Type B pancreatic cell (in vitro differentiated cells): ENCODE measurements at regions not wholly inside any gene's neighbourhood (a gene's known extent, or its start where the extent isn't known, plus 50 kb on each side); places are given as distances from the start of the nearest gene placed in this dataset.

Source experiments
- DNase-seq: peaks from one replicate; pipeline ENCODE4 v3.0.0; 2021; ENCODE audit warnings: mixed read lengths; ENCODE audit not compliant: unreplicated experiment; ENCODE audit errors: extremely low spot score
- H3K27ac Mint-ChIP-seq: 2 replicates; pipeline ENCODE4 v1.8.0; 2021; ENCODE audit warnings: mild to moderate bottlenecking, mixed read lengths
- H3K27me3 Mint-ChIP-seq: 2 replicates; pipeline ENCODE4 v1.8.0; 2021; ENCODE audit warnings: mixed read lengths
- H3K36me3 Mint-ChIP-seq: 2 replicates; pipeline ENCODE4 v1.8.0; 2021; ENCODE audit warnings: mixed read lengths
- H3K4me1 Mint-ChIP-seq: one replicate; pipeline ENCODE4 v1.8.0; 2021; ENCODE audit warnings: mixed read lengths; ENCODE audit not compliant: unreplicated experiment
- H3K4me3 Mint-ChIP-seq: 2 replicates; pipeline ENCODE4 v1.8.0; 2021; ENCODE audit warnings: mild to moderate bottlenecking, mixed read lengths
- H3K9me3 Mint-ChIP-seq: 2 replicates; pipeline ENCODE4 v1.8.0; 2021; ENCODE audit warnings: mixed read lengths
- TF ChIP-seq, protein P1 (sequence below): fragments of 200-600 bp; sonication (generic); conservative IDR thresholded peaks from 2 replicates; pipeline ENCODE4 v1.5.0; 2021; ENCODE audit warnings: antibody characterized with exemption, mild to moderate bottlenecking

DNA sequence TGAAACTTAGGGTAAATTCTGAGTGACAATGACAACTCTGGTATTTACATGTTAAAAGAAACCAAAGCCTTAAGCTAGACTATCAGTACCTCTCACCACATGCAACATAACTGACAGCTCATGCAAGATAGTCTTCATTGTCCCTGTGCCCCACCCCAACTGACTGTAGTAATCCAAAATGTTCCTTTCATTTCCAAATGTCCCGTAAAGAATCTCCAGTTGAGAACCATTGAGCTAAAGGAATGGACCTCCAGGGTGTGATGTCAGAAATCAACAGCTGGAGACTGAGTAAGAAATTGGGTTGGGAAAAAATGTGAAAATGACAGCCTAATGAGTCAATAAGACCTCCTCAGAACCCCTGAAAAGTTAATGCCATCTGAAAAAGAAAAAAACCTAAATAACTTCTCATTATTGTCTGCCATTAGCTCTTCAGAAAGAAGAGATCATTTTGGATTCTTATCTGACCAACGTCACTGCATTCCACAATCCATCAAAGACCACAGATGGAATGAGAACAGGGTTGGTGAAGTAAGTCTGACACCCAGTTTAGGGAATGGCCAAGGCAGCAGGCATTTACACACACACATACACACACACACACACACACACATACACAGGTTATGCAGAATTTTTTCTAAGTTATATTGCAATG lies 51.7 kb upstream of the ACVR2A start:
- TF ChIP-seq, protein P1, sequence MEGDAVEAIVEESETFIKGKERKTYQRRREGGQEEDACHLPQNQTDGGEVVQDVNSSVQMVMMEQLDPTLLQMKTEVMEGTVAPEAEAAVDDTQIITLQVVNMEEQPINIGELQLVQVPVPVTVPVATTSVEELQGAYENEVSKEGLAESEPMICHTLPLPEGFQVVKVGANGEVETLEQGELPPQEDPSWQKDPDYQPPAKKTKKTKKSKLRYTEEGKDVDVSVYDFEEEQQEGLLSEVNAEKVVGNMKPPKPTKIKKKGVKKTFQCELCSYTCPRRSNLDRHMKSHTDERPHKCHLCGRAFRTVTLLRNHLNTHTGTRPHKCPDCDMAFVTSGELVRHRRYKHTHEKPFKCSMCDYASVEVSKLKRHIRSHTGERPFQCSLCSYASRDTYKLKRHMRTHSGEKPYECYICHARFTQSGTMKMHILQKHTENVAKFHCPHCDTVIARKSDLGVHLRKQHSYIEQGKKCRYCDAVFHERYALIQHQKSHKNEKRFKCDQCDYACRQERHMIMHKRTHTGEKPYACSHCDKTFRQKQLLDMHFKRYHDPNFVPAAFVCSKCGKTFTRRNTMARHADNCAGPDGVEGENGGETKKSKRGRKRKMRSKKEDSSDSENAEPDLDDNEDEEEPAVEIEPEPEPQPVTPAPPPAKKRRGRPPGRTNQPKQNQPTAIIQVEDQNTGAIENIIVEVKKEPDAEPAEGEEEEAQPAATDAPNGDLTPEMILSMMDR: no peak
- Mint-ChIP-seq H3K27ac (peak overlapping the region; percentile 61), H3K4me3 (no peak overlapping the region), H3K4me1 (no peaks in the 10 kb centered on the region), H3K36me3 (no peaks in the 10 kb centered on the region), H3K9me3 (no peaks in the 10 kb centered on the region), H3K27me3 (no peaks in the 10 kb centered on the region)
- no peak for DNase-seq

GRCh38 chr2:147790580-147790979 lies 54.2 kb upstream of the ACVR2A start:
- no peak for DNase-seq
- Mint-ChIP-seq H3K4me1 (no peaks in the 10 kb centered on the region), H3K27ac (no peak overlapping the region), H3K9me3 (no peaks in the 10 kb centered on the region), H3K4me3 (no peak overlapping the region), H3K27me3 (no peaks in the 10 kb centered on the region), H3K36me3 (no peaks in the 10 kb centered on the region)
- TF ChIP-seq, protein P1: no peak

DNA sequence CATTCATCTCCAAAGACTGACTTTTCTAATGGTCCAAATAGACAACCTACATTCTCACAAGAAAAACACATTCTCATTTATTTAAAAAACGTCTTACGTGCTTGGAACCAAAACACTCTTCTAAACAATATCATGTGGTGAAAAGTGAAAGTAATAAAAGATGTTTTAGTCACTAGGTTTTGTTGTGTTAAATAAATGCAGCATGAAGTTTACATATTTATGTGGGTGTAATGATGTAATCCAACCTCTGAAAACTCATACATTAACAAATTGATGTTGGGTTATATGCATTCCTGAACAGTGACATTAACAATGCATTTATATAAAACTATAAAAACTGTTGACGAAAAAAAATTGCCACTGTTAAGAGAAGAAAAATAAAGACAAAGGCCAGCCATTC lies 55.1 kb upstream of the ACVR2A start:
- no peaks in the 10 kb centered on the region for H3K36me3 Mint-ChIP-seq
- no peaks in the 10 kb centered on the region for H3K9me3 Mint-ChIP-seq
- H3K27me3 Mint-ChIP-seq: no peaks in the 10 kb centered on the region
- TF ChIP-seq, protein P1: no peak
- DNase-seq: no peak
- no peaks in the 10 kb centered on the region for H3K4me1 Mint-ChIP-seq
- H3K27ac Mint-ChIP-seq: no peak overlapping the region
- no peak overlapping the region for H3K4me3 Mint-ChIP-seq

DNA sequence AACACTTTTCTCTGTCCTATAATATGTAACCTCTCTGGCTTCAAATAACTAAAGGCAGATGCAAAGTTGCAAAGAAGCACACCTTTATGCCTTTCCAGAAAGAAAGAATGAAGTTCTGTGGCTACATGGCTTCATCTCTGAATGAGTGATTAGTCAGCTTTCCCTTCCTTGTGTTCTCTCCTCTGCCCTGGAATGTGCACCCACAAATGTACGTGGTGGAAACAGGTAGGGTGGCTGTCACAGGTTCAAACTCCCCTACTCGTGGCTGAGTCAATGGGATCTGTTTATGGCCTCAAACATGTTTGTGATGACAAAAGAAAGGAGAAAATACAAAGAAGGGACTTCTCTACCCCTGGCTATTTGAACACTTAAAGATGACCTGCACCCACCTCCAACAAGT lies 55.5 kb upstream of the ACVR2A start:
- Mint-ChIP-seq H3K27me3 (no peaks in the 10 kb centered on the region), H3K4me3 (no peak overlapping the region), H3K9me3 (no peaks in the 10 kb centered on the region), H3K27ac (no peak overlapping the region), H3K36me3 (no peaks in the 10 kb centered on the region), H3K4me1 (no peaks in the 10 kb centered on the region)
- DNase-seq: no peak
- TF ChIP-seq, protein P1: no peak

DNA sequence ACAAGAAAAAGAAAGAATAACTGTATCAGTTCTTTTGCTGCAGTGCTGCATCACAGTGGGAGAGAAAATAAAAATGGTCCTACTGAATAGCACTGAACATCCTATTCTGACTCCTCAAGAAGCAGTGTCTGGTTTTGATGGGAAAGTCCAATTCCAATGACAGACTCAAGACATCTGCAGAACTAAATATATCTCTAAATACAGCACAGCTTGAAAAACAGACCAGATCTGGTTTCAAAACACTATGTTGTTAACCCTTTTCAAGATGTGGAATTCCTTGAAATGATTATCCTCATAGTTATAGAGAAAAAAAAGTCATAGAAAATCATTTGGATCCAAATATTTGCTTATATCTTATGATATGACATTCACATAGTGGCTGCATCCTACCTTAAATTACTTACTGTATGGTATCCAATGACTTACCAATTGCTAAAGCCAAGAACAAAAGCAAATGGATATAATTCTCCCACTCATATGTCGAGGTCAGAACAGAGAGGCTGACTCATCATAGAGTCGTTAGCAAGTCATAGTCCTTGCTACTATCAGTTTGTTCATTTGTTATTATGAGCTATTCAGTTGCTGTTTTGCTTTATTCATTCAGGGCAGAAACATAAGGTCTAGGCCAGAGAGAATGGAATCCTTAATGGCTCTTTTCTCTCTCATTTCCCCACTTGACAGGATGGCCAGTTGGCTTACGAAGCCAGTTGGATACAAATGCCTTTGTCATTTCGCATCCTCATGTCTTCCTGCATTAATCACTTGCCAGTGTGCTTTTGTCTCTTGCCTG lies 62.5 kb upstream of the ACVR2A start:
- no peaks in the 10 kb centered on the region for H3K9me3 Mint-ChIP-seq
- H3K27ac Mint-ChIP-seq: no peak overlapping the region
- no peak overlapping the region for H3K4me3 Mint-ChIP-seq
- DNase-seq: no peak
- H3K36me3 Mint-ChIP-seq: no peaks in the 10 kb centered on the region
- TF ChIP-seq, protein P1: no peak
- H3K27me3 Mint-ChIP-seq: no peaks in the 10 kb centered on the region
- no peaks in the 10 kb centered on the region for H3K4me1 Mint-ChIP-seq
